Activated CD4-positive, CD25-positive, alpha-beta regulatory T cell treated with anti-CD3 and anti-CD28 coated beads, Interleukin-2, amount 50 U/mL, for 72 hours (primary cell): ENCODE measurements at regions not wholly inside any gene's neighbourhood (a gene's known extent, or its start where the extent isn't known, plus 50 kb on each side); places are given as distances from the start of the nearest gene placed in this dataset.
"Not testable (repeated sequence)": the region's sequence is repeated elsewhere in the genome, so short reads cannot be mapped to it uniquely, and the experiment has no call there.

Experiments
- DNase-seq: peaks from one replicate; pipeline ENCODE4 v3.0.0; 2021

DNA sequence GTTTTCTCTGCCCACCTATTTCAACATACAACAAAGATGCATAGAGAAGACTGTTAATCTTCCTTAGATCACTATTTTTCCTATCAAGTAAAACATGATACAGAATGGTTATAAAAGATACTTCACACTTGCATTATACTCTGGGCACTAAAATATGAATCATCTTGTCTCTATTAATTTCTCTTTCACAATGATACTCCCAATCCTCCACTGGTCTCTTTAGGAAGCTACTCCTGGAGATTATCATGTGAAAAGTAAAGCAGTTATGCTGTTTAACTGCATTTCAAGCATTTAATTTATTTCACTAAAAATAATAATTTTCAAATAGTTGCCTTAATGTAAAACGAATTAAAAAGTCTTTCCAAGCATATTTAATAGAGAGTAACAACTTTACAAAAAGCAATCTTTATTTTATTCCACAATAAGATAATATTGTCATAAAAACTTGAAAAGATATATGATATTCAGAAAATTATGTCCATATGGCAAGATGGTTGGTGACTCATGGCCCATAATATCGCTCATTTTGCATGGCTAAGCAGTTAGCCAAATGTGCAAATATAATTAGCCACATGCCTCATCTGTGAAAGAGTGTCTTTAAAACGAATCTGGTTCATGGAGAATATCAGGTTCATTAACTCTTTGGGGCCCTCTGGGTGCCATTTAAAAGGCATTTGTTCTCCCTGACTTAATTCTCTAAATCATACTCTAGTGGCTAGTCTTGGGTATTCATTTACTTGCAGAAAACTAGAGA lies 1569.0 kb upstream of the B3GALT2 start:
- DNase-seq: no peak

DNA sequence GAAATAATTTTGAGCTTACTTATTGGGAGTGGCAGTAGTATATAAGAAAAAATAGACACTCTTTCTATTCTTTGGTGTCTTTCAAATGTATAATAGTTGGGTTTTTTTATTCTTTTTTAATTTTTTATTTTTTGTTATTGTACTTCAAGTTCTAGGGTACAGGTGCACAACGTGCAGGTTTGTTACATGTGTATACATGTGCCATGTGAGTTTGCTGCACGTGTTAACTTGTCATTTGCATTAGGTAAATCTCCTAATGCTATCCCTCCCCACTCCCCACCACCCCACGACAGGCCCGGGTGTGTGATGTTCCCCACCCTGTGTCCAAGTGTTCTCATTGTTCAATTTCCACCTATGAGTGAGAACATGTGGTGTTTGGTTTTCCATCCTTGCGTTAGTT lies 1552.4 kb upstream of the B3GALT2 start:
- not testable (repeated sequence) for DNase-seq

DNA sequence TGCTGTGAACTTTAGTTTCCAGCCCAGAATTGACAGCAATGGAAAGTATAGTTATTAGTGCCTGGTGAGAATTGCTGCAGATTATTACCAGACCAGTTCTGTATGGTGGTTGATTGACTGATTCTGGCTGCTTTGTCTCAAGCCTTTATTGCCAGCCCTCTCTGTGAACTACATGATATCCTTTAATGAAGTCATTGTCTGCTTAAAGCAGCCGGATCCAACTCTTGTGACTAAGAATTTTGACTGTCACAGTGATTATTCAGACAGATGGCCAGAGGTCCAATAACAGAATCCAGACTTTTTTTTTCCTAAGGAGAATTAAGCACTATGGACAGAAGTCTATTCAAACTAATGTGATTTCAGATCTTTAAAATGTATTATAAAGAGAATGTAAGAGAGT lies 1548.6 kb upstream of the B3GALT2 start:
- no peak for DNase-seq

DNA sequence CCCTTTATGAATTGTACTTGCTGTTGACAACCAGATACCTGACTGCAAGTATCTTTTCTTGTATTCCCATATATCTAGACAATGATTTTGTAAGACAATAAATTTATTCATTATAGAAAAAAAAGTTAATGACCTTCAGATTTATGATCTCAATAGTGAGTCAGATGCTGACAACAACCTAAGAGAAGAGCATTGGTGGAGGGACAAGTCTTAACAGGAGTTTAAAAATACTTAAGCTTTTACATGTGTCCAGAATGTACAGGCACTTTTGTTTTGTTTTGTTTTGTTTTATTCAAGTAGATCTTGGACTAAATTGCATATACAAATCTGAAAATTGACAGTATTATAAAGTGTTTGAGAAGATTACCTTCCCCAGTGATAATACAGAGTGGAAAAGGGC lies 1544.6 kb upstream of the B3GALT2 start:
- no peak for DNase-seq

DNA sequence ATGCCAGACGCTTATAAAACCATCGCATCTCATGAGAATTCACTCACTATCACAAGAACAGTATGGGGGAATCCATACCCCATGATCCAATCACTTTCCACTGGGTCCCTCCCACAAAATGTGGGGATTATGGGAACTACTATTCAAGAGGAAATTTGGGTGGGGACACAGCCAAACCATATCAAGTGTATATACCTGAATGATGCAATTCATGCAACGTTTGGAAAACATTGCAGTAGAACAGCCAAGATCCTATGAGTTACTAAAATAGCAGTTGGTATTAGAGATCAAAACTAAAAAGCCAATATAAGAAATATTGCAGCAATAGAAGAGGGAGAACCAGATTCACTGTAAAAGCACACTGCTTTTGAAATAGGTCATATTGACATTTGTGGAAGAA lies 1543.9 kb upstream of the B3GALT2 start:
- no peak for DNase-seq

DNA sequence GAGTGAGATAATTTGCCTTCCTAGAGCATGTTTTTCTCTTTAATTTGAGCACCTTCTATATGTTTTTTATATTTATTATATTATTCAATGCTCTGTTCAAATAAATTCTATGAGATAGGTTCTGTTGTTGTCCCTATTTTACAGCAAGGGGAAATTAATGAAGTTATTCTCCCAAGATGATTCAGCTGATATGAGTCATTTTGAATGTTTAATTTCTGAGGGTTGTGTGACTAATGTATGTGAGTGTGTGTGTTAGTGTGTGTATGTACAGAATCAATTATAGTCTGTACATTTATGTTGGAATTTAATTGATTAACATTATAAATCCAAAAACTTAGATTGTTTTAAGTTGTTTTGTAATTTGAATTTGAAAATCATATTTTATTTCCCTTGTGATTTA lies 1536.7 kb upstream of the B3GALT2 start:
- no peak for DNase-seq

DNA sequence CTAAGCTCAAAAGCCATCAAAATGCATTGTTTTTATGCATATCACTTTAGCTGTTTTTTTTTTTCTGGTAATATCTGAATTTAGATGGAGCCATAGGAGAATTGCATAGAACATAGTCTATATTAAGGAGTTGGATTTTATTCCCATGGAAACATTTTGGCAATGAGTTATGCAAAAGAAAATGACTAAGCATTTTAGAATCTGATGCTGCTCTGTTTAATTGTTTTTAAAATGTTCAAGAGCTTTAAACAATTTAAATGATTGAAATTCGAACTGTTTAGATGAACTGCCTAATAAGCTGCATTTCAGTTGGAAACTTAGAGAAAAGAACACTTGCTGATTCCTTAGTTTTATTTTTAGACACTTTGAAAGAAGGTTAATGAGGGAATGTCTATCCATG lies 1531.5 kb upstream of the B3GALT2 start:
- DNase-seq: no peak

DNA sequence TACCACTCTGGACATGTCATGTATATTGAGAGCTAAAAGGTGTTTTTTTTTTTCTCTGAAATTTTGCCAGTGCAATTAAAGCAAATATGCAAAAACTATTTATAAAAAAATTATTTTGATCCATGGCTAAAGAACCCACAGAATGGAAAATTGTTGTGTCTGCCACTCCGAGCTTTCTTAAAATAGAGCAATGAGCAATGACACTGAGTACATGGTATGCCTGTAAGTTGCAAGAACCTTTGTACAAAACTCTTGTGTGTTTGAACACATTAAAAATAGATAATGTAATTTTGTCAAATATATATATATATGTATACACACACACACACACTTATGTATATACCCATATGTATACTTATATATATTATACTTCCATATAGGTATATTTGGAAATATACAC lies 1530.9 kb upstream of the B3GALT2 start:
- no peak for DNase-seq

DNA sequence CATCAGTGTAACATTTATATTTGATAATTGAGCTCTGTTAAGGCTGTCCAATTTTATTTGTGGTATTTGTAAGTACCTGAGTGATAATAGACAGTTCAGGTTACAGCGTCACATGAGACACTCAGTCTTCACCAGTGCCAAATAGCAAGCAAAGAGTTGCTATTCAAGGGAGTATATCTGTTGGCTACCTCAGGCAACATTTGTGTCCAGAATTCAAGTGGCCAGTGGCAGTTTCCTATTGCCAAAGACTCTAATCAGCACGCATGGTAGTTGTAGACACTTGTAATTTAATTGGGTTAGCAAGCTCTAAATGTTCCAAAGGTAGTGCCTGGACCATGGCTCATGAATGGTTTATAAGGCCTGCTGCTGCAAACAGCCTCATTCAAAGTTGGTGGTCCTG lies 1524.3 kb upstream of the B3GALT2 start:
- DNase-seq: no peak

DNA sequence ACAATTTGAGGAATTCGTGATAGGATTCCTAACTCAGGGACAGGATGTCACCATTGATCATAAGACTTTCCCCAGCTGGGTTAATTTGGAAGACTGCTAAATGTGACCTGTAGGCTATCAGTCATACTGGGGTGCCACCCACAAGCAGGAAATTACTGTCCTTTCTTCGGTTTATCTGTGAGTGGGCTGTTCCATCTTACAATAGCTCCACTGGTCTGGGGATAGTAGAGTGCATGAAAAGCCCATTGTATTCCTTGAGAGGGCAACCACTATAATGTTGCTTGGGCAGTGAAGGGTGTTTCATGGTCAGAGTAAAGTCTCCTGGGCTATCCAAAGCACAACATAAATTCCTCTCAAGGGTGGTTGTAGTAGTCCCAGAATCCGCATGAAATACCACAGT lies 1523.0 kb upstream of the B3GALT2 start:
- DNase-seq: no peak

DNA sequence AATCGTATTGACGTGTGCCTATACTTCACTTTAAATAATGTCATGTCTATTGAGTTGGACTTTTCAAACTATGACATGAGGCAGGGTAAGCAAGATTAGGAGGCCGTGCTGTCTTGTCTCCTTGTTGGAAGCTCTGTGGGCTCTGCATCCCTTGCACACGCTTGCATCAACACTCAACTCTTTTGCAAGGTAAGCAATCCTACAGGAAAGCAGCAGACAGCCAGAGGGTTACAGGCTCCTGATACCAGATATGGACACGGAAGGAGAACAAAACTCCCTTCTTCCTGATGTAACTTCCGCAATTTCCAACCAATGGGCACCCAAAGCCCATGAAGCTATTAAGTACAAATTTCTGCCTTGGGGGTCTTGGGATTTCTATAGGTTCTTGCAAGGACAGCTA lies 1520.7 kb upstream of the B3GALT2 start:
- no peak for DNase-seq

DNA sequence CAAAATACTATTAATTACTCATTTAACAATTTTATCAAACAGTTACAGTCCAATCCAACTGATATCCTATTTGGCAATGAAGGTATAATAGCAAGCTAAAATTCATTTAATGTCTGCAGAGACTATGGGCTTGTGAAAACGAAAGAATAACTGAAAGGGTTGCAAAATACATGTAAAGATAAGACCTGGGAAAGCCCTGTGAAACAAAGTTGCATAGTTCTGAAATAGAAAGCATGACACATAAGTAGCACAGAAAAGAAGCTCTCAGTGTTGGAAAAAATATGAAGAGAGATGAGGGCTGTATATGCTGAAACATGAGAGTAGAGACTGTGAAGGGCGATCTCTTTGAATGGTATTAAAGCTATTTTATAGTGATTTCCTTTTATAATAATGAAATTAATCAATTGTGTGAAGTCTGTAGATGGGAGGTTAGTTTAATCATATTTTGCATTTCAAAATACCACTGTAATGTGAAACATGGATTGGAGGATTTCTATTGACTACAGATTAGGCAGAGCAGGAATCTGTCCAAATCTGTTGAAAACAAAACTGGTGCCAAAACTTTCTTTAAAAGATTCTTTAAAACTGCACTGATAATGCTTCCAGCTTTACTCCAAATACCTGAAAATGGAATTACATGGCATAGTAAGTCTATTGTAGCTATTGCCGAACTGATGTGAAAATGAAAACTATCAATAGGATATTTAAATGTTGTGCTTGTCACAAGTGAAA lies 1518.9 kb upstream of the B3GALT2 start:
- DNase-seq: no peak

DNA sequence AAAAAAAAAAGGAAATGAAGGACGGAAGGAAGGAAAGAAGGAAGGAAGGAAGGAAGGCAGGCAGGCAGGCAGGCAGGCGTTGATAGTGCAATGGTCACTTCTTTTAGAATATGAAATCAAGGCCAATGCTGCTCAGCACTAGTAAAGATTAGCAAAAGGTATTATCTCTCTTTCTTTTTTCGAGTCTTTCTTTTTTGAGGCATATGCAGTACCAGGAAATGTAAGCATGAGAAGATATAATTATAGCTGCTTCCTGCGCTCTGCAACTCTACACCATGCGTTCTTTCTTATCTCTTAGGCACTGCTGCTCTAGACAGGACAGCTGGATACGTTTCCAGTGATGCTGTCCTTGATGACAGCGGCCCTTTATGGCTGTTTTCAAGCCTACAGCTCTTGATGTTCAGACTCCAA lies 1512.5 kb upstream of the B3GALT2 start:
- no peak for DNase-seq

DNA sequence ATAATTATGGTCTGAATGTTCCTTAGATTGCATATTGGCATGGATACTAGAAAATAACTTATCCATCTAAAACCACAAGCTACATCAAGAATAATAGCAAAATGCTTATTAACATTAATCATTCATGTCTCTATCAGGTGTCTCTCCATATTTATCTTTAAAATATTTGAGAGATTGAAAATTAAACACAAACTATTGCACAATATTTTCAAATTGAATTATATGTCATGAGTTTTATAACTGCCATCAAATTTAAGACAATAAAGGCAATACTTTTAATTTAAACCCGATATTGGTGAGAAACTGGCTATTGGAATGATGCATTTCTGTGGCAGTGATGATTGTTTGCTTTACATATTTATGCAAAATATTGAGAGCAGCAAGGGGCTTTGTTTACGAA lies 1506.8 kb upstream of the B3GALT2 start:
- no peak for DNase-seq

DNA sequence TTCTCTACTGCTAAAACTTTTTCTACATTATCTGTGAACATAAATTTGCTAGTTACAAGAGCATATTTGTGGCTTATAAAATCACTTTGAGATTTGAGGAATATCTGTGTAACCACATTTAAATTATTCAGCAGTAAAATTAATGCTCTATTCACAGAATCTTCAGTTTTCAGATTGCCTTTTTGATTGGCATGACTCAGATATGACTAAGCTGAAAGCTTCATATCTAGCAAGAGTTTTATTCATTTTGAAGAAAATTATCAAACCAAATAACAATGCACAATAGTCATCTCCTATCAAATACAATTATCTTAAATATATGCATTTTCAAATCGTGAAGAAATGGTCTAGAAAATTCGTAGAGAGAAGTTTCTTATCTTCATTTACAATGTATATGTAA lies 1498.2 kb upstream of the B3GALT2 start:
- DNase-seq: no peak

DNA sequence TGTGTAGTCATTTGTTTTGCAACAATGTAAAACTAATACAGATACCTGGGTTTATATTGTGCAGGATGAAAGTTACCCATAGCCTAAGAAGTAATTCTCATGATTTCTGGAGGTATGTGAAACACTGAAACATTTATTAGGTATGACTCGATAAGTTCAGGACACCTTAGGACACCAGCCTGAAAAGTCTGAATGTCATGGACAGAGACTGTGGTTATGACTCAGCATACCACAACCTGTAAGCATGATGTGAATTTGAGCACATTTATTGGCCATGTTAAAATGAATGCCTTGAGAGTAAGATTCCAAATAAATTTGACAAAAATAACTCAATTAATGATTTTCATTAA lies 1471.7 kb upstream of the B3GALT2 start:
- no peak for DNase-seq

DNA sequence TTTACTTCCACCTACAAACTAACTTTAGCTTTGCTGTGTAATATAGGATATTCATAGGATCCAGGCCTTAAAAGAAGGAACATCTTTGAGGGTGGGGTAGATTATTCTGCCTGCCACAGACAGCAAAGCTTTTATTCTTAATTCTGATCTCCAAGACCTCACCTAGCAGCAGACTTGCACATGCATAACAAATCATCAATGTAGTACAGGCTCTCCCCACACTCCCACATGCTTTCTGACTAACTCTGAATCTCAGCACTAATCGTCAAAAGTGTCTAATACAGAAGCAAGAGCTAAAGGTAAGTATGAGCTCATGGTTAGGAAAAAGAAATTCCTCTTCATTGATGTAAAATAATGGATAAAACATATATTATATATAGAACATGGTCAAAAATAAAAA lies 1468.5 kb upstream of the B3GALT2 start:
- no peak for DNase-seq

DNA sequence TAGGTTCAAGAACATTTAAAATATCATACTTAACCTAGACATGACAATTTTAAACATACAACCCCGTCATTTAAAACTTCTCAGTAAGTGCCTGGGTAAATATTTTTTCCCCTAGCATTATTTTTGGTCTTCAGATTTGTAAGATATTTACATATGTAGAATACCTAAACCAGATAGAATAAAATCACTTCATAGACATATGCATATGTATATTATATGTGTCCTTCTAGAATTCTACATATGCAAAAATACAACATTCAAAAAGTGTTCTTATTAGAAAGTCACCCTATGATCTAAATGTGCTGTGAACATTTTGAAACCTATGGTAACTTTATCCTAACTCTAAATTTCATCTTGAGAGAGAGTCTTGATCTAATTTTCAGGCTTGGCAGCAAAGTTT lies 1467.0 kb upstream of the B3GALT2 start:
- DNase-seq: no peak

DNA sequence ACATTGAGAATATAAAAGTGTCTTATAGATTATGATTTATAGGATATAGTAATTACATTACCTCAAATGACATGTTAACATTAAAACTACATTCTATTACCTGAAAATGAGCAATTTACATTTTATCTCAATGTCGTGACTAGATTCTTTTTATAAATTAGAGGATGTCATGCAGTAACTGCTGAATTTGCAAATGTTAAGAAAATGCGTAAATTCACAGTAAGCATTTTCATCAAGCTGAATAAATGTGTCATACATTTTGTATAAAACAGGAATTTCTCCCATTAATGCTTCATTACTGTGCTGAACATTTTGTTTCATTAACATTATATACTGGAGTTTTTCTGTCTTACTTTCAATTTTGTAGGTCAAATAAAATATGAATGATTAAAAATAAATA lies 1460.7 kb upstream of the B3GALT2 start:
- no peak for DNase-seq

DNA sequence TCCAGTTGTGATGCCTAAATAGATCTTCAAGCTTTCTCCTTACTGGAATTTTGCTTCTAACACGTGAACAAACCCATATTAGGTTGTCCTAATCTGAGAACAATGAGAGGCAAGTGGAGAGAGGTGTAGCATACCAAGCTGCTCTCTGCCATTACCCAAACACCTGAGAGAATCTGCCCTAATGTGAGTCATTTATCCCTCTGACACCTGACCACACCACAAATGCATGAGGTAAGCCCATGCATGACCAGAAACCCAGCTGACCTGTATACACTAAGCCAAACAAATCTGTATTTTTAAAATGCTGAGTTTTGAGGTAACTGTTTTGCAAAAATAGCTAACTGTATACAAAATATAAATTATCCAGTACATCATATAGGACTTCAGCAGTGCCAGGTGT lies 1458.1 kb upstream of the B3GALT2 start:
- no peak for DNase-seq

DNA sequence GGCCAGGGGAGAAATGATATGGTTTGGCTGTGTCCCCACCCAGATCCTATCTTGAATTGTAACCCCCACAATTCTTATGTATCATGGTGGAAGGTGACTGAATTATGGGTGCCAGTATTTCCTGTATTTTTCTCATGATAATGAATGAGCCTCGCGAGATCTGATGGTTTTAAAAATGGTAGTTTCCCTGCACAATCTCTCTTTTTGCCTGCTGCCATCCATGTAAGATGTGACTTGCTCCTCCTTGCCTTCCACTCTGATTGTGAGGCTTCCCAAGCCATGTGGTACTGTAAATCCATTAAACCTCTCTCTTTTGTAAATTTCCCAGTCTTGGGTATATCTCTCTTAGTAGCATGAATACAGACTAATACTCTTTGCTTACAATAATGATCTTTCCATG lies 1453.9 kb upstream of the B3GALT2 start:
- no peak for DNase-seq

DNA sequence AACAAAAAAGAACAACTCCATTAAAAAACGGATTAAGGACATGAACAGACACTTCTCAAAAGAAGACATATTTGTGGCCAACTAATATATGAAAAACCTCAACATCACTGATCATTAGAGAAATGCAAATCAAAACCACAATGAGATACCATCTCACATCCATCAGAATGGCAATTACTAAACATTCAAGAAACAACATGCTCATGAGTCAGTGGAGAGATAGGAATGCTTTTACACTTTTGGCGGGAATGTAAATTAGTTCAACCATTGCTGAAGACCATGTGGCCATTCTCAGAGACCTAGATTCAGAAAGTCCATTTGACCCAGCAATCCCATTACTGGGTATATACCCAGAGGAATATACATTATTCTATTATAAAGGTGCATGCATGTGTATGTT lies 1442.6 kb upstream of the B3GALT2 start:
- DNase-seq: no peak

DNA sequence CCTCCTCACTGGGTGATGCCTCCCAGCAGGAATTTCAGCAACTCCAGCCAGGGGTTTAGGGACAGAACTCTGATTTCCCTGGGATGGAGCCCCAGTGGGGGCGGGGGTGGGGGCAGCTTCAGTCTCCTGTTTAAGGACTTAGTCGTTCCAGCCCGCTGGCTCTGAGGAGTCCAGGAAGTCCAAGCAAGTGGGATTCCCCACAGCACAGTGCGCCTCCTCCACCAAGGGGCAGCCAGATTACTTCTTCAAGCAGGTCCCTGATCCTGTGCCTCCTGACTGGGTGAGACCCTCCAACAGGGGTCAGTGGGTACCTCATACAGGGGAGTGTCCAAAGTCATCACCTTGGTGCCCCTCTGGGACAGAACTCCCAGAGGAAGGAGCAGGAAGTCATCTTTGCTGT lies 1438.4 kb upstream of the B3GALT2 start:
- no peak for DNase-seq

DNA sequence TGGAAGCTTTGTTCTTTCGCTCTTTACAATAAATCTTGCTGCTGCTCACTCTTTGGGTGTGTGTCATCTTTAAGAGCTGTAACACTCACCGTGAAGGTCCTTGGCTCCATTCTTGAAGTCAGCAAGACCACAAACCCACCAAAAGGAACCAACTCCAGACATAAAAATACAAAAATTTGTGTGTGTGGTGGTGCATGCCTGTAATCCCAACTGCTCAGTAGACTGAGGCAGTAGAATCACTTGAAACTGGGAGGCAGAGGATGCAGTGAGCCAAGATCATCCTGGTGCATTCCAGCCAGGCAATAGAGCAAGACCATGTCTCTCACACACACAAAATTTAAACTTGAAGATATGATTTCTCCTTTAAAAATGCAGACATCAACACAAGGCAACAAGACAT lies 1431.7 kb upstream of the B3GALT2 start:
- no peak for DNase-seq

DNA sequence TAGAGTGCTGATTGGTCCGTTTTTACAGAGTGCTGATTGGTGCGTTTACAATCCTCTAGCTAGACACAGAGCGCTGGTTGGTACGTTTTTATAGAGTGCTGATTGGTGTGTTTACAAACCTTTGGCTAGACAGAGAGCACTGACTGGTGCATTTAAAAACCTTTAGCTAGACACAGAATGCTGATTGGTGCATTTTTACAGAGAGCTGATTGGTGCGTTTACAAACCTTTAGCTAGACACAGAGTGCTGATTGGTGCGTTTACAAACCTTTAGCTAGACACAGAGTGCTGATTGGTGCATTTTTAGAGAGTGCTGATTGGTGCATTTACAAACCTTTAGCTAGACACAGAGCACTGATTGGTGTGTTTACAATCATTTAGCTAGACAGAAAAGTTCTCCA lies 1430.9 kb upstream of the B3GALT2 start:
- DNase-seq: not testable (repeated sequence)
